ENCODE measurements at regions not wholly inside any gene's neighbourhood (a gene's known extent, or its start where the extent isn't known, plus 50 kb on each side); places are given as distances from the start of the nearest gene placed in this dataset.

DNA sequence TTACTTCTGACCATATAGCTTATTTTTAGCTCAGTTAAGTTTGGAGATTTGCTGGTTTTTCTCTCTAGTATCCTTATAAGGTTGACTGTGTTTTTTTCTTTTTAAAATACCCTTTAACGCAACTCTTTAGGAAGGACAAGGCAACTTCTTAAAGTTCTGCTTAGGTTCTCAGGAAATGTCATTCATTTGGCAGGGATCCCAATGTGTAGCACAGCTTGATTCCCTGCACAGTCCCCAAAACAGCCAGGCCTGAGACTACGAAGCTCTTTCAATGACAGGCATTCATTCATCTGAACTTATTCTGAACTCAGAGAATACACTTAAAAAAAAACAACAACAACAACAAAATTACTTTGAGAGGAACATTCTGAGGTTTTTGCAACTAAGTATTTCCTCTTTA is 1765.8 kb downstream of the PCDH7 start:
- ATAC-seq (ENCODE audit: low FRiP score) (no peak), DNase-seq (ENCODE audit: low spot score) (no peak)
- no peak for TF ChIP-seq CTCF (IDR thresholded peaks at IDR 0.05)

- TF ChIP-seq CTCF (IDR thresholded peaks at IDR 0.05), result no peak
- no peak for ATAC-seq (ENCODE audit: low FRiP score)
- no peak for DNase-seq (ENCODE audit: low spot score)
These were observed 1768.5 kb downstream of the PCDH7 start for GRCh38 chr4:32488690-32489089.

DNA sequence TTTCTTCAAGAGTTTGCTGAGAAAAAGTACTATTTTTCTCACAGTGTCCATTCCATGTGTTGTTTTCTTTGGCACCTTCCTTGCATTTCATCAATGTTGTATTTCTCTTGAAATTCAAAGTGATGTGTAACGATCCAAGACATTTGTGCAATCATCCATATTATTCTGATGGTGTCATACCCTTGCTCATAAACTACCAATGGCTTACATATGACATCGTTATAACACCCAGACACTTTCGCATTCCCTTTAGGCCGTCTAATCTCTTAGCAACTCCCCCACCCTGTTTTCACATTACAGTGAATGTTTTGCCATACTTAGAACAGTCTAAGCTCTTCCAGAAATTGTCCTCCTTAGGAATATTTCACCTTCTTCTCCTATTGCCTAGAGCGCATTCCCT is 1779.0 kb downstream of the PCDH7 start:
- ATAC-seq (ENCODE audit: low FRiP score), result no peak
- no peak for TF ChIP-seq CTCF (IDR thresholded peaks at IDR 0.05)
- DNase-seq (ENCODE audit: low spot score), result no peak

GRCh38 chr4:32503241-32503640 is 1783.1 kb downstream of the PCDH7 start:
- DNase-seq (ENCODE audit: low spot score) (no peak), ATAC-seq (ENCODE audit: low FRiP score) (no peak)
- no peak for TF ChIP-seq CTCF (IDR thresholded peaks at IDR 0.05)

DNA sequence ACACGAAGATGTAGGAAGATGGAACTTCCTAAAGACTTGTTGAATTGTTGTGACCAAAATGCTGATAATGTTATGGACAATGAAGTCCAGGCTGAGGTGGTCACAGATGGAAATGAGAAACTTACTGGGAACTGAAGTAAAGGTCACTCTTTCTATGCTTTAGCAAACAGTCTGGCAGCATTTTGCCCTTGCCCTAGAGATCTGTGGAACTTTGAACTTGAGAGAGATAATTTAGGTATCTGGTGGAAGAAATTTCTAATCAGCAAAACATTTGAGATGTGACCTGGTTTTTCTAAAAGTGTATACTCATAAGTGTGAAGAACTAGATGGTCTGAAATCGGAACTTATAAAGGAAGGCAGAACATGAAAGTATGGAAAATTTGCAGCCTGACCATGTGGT is 1785.9 kb downstream of the PCDH7 start:
- TF ChIP-seq CTCF (IDR thresholded peaks at IDR 0.05), result no peak
- ATAC-seq (ENCODE audit: low FRiP score) (no peak), DNase-seq (ENCODE audit: low spot score) (no peak)

DNA sequence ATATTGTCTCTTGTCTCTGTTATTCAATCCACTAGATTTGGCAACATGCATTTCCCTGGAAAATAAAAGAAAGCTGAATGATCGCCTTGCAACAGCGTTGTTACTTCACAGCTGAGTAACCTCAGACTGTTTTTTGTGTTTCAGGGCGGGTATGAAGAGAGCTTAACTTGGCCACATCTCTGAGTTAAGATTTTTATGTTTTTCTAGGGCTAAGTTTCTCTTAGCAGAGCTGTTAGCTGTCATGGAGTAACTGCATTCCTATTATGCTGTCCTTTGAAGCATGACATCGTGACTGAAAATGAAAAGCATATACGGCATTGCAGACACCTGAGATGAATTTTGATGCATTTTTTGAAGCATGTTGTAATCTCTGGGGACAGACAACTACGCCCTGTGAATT is 1798.9 kb downstream of the PCDH7 start:
- no peak for ATAC-seq (ENCODE audit: low FRiP score)
- no peak for TF ChIP-seq CTCF (IDR thresholded peaks at IDR 0.05)
- DNase-seq (ENCODE audit: low spot score), result no peak

DNA sequence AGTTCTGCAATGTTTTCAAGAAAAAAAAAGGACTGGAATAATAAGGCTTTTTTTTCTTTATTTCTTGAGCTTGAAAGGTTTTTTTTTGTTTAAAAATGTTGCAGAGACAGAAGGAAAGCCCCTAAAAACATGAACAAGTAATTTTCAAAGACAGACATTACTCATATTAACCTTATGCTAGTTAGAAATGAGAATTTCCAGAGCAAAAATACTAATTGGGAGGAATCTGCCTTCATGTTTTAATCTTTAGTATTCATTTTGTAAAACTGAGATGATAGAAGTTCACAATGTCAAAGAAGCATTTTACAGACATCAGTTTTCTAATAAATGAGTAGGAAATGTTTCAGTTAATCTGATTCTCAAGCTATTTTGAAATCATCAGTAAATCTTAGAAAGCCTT is 1805.3 kb downstream of the PCDH7 start:
- DNase-seq (ENCODE audit: low spot score) (no peak), ATAC-seq (ENCODE audit: low FRiP score) (no peak)
- no peak for TF ChIP-seq CTCF (IDR thresholded peaks at IDR 0.05)

All from omental fat pad (tissue), 3 donors.